Spinal cord (tissue), 9 donors: ENCODE measurements at regions not wholly inside any gene's neighbourhood (a gene's known extent, or its start where the extent isn't known, plus 50 kb on each side); places are given as distances from the start of the nearest gene placed in this dataset.
"Not testable (repeated sequence)": the region's sequence is repeated elsewhere in the genome, so short reads cannot be mapped to it uniquely, and the experiment has no call there.

Source experiments
- DNase-seq, 6 donors: peaks; one replicate each; pipeline versions ENCODE4 v3.0.0 to v3.0.0-alpha.2; 2013 to 2015; ENCODE audit warnings: low spot score in 6 of 6, low read depth in 4 of 6
- H3K27ac ChIP-seq: one replicate; pipeline ENCODE4 v1.5.1; 2013; ENCODE audit warnings: low read depth, low read length, control low read depth
- H3K27me3 ChIP-seq: one replicate; pipeline ENCODE4 v1.6.1; 2013; ENCODE audit warnings: low read length; ENCODE audit not compliant: control insufficient read depth, insufficient read depth
- H3K36me3 ChIP-seq: one replicate; pipeline ENCODE4 v1.6.1; 2013; ENCODE audit warnings: low read length; ENCODE audit not compliant: control insufficient read depth, insufficient read depth
- H3K4me1 ChIP-seq: one replicate; pipeline ENCODE4 v1.6.1; 2013; ENCODE audit warnings: low read length; ENCODE audit not compliant: control insufficient read depth, insufficient read depth
- H3K4me3 ChIP-seq: one replicate; pipeline ENCODE4 v1.5.1; 2013; ENCODE audit warnings: low read depth, low read length, control low read depth
- H3K9me3 ChIP-seq: one replicate; pipeline ENCODE4 v1.6.1; 2013; ENCODE audit warnings: low read length; ENCODE audit not compliant: control insufficient read depth, insufficient read depth
- WGBS: methylation state at CpG from one replicate; pipeline ENCODE4 v1.1.5; 2013; ENCODE audit warnings: missing lambda C conversion rate; ENCODE audit not compliant: insufficient coverage; 5-methylcytosine and 5-hydroxymethylcytosine counted together
- donor health status: healthy.

- H3K27ac ChIP-seq, DNase-seq, H3K36me3 ChIP-seq, H3K9me3 ChIP-seq, H3K4me1 ChIP-seq, H3K4me3 ChIP-seq, H3K27me3 ChIP-seq: not testable (repeated sequence)
- 88% methylated on average over 10 of the region's 30 CpGs for WGBS
Observed at GRCh38 chr2:209145220-209145691, 278.6 kb upstream of the MAP2 start.

- 64% methylated on average over 2 of the region's 7 CpGs for WGBS
- Histone ChIP-seq H3K9me3 (no peaks in the 10 kb centered on the region), H3K4me3 (no peak overlapping the region), H3K36me3 (no peaks in the 10 kb centered on the region), H3K4me1 (no peaks in the 10 kb centered on the region), H3K27ac (no peak overlapping the region), H3K27me3 (no peaks in the 10 kb centered on the region)
- DNase-seq = peak in 1 of 6 donors; percentile 8
Observed at GRCh38 chr2:209145941-209146681, 277.7 kb upstream of the MAP2 start.

- no peak for DNase-seq
- Histone ChIP-seq H3K4me3 (no peak overlapping the region), H3K36me3 (no peaks in the 10 kb centered on the region), H3K27me3 (no peaks in the 10 kb centered on the region), H3K27ac (no peak overlapping the region), H3K4me1 (no peaks in the 10 kb centered on the region), H3K9me3 (no peaks in the 10 kb centered on the region)
- no CpG with 5 or more reads among the region's 3 CpGs for WGBS
Observed at GRCh38 chr2:209146682-209147320, 277.0 kb upstream of the MAP2 start.

- DNase-seq = peak in 1 of 6 donors; percentile 48
- no peaks in the 10 kb centered on the region for H3K27me3 ChIP-seq
- no peaks in the 10 kb centered on the region for H3K4me1 ChIP-seq
- no peaks in the 10 kb centered on the region for H3K9me3 ChIP-seq
- H3K27ac ChIP-seq = no peak overlapping the region
- H3K4me3 ChIP-seq = no peak overlapping the region
- no peaks in the 10 kb centered on the region for H3K36me3 ChIP-seq
Observed at GRCh38 chr2:209147981-209148380, 275.9 kb upstream of the MAP2 start.

- H3K27ac ChIP-seq = no peak overlapping the region
- WGBS = 93% methylated on average over 6 of the region's 7 CpGs
- no peaks in the 10 kb centered on the region for H3K36me3 ChIP-seq
- no peak overlapping the region for H3K4me3 ChIP-seq
- no peaks in the 10 kb centered on the region for H3K9me3 ChIP-seq
- H3K4me1 ChIP-seq = no peaks in the 10 kb centered on the region
- DNase-seq = no peak
- no peaks in the 10 kb centered on the region for H3K27me3 ChIP-seq
Observed at GRCh38 chr2:209160800-209161588, 262.9 kb upstream of the MAP2 start.

- Histone ChIP-seq H3K4me3 (no peak overlapping the region), H3K27me3 (no peaks in the 10 kb centered on the region), H3K36me3 (no peaks in the 10 kb centered on the region), H3K4me1 (no peaks in the 10 kb centered on the region), H3K9me3 (no peaks in the 10 kb centered on the region), H3K27ac (no peak overlapping the region)
- no peak for DNase-seq
- WGBS = no CpG with 5 or more reads among the region's 2 CpGs
Observed at GRCh38 chr2:209162129-209162528, 261.7 kb upstream of the MAP2 start.

GRCh38 chr2:209181984-209182383 lies 241.9 kb upstream of the MAP2 start:
- no peaks in the 10 kb centered on the region for H3K36me3 ChIP-seq
- 100% methylated on average over 1 of the region's 2 CpGs for WGBS
- no peak overlapping the region for H3K27ac ChIP-seq
- no peaks in the 10 kb centered on the region for H3K27me3 ChIP-seq
- H3K4me3 ChIP-seq = no peak overlapping the region
- DNase-seq = no peak
- H3K4me1 ChIP-seq = no peaks in the 10 kb centered on the region
- peaks cover 1% of the 10 kb centered on the region for H3K9me3 ChIP-seq

- not testable (repeated sequence) for H3K9me3 ChIP-seq, H3K27me3 ChIP-seq, H3K4me1 ChIP-seq, H3K36me3 ChIP-seq, H3K4me3 ChIP-seq, DNase-seq, H3K27ac ChIP-seq
- no CpG with 5 or more reads among the region's 1 CpG for WGBS
Observed at GRCh38 chr2:209186886-209187285, 237.0 kb upstream of the MAP2 start.

GRCh38 chr2:209189893-209190292 lies 234.0 kb upstream of the MAP2 start:
- no peaks in the 10 kb centered on the region for H3K36me3 ChIP-seq
- H3K4me1 ChIP-seq = no peaks in the 10 kb centered on the region
- peak in 1 of 6 donors; percentile 38 for DNase-seq
- no peaks in the 10 kb centered on the region for H3K27me3 ChIP-seq
- H3K27ac ChIP-seq = no peak overlapping the region
- no CpG with 5 or more reads among the region's 1 CpG for WGBS
- no peak overlapping the region for H3K4me3 ChIP-seq
- H3K9me3 ChIP-seq = no peaks in the 10 kb centered on the region
